EH (cell line): ENCODE measurements at regions not wholly inside any gene's neighbourhood (a gene's known extent, or its start where the extent isn't known, plus 50 kb on each side); places are given as distances from the start of the nearest gene placed in this dataset.
"Not testable (repeated sequence)": the region's sequence is repeated elsewhere in the genome, so short reads cannot be mapped to it uniquely, and the experiment has no call there.

Experiments used
- DNase-seq: peaks from one replicate; pipeline ENCODE4 v3.0.0-alpha.2; 2015; ENCODE audit warnings: low read depth

- no peak for DNase-seq
These were observed 173.6 kb upstream of the PROK2 start for GRCh38 chr3:71958533-71958932.

- DNase-seq = no peak
These were observed 171.8 kb upstream of the PROK2 start for GRCh38 chr3:71956716-71957115.

GRCh38 chr3:71956069-71956340 is 171.1 kb upstream of the PROK2 start:
- peak; percentile 16 for DNase-seq

GRCh38 chr3:71955240-71956068 is 170.5 kb upstream of the PROK2 start:
- peak; percentile 88 for DNase-seq

- no peak for DNase-seq
These were observed 166.9 kb upstream of the PROK2 start for GRCh38 chr3:71951842-71952241.

- no peak for DNase-seq
These were observed 166.4 kb upstream of the PROK2 start for GRCh38 chr3:71951361-71951760.

- DNase-seq = no peak
These were observed 164.5 kb upstream of the PROK2 start for GRCh38 chr3:71949442-71949841.

GRCh38 chr3:71944482-71945065 is 159.6 kb upstream of the PROK2 start:
- no peak for DNase-seq

GRCh38 chr3:71942432-71943187 is 157.7 kb upstream of the PROK2 start:
- DNase-seq = no peak

GRCh38 chr3:71940486-71940885 is 155.5 kb upstream of the PROK2 start:
- no peak for DNase-seq

- not testable (repeated sequence) for DNase-seq
These were observed 153.1 kb upstream of the PROK2 start for GRCh38 chr3:71938081-71938480.

GRCh38 chr3:71936681-71937080 is 151.7 kb upstream of the PROK2 start:
- no peak for DNase-seq

GRCh38 chr3:71934520-71935270 is 149.7 kb upstream of the PROK2 start:
- no peak for DNase-seq

- no peak for DNase-seq
These were observed 147.0 kb upstream of the PROK2 start for GRCh38 chr3:71931922-71932321.

GRCh38 chr3:71930056-71930991 is 145.4 kb upstream of the PROK2 start:
- peak; percentile 25 for DNase-seq

GRCh38 chr3:71928212-71928611 is 143.3 kb upstream of the PROK2 start:
- DNase-seq = no peak

GRCh38 chr3:71927505-71928066 is 142.6 kb upstream of the PROK2 start:
- DNase-seq = no peak

- DNase-seq = no peak
These were observed 141.7 kb upstream of the PROK2 start for GRCh38 chr3:71926616-71927015.

- DNase-seq = no peak
These were observed 141.3 kb upstream of the PROK2 start for GRCh38 chr3:71926262-71926600.

GRCh38 chr3:71925511-71926261 is 140.7 kb upstream of the PROK2 start:
- DNase-seq = not testable (repeated sequence)
